Type B pancreatic cell (in vitro differentiated cells): ENCODE measurements at regions not wholly inside any gene's neighbourhood (a gene's known extent, or its start where the extent isn't known, plus 50 kb on each side); places are given as distances from the start of the nearest gene placed in this dataset.
A peak's percentile ranks its signal among the peaks of the same experiment; 100 is the strongest.

Source experiments
- DNase-seq: peaks from one replicate; pipeline ENCODE4 v3.0.0; 2021; ENCODE audit warnings: mixed read lengths; ENCODE audit not compliant: unreplicated experiment; ENCODE audit errors: extremely low spot score
- H3K27ac Mint-ChIP-seq: 2 replicates; pipeline ENCODE4 v1.8.0; 2021; ENCODE audit warnings: mild to moderate bottlenecking, mixed read lengths
- H3K27me3 Mint-ChIP-seq: 2 replicates; pipeline ENCODE4 v1.8.0; 2021; ENCODE audit warnings: mixed read lengths
- H3K36me3 Mint-ChIP-seq: 2 replicates; pipeline ENCODE4 v1.8.0; 2021; ENCODE audit warnings: mixed read lengths
- H3K4me1 Mint-ChIP-seq: one replicate; pipeline ENCODE4 v1.8.0; 2021; ENCODE audit warnings: mixed read lengths; ENCODE audit not compliant: unreplicated experiment
- H3K4me3 Mint-ChIP-seq: 2 replicates; pipeline ENCODE4 v1.8.0; 2021; ENCODE audit warnings: mild to moderate bottlenecking, mixed read lengths
- H3K9me3 Mint-ChIP-seq: 2 replicates; pipeline ENCODE4 v1.8.0; 2021; ENCODE audit warnings: mixed read lengths
- CTCF ChIP-seq: fragments of 200-600 bp; sonication (generic); conservative IDR thresholded peaks from 2 replicates; pipeline ENCODE4 v1.5.0; 2021; ENCODE audit warnings: antibody characterized with exemption, mild to moderate bottlenecking

GRCh38 chr9:85427772-85428171, 314.0 kb downstream of the AGTPBP1 start:
- Mint-ChIP-seq H3K4me1 (peaks cover 43% of the 10 kb centered on the region), H3K4me3 (no peak overlapping the region)

GRCh38 chr9:85425153-85425611, 316.6 kb downstream of the AGTPBP1 start:
- Mint-ChIP-seq H3K27me3 (peaks cover 6% of the 10 kb centered on the region), H3K36me3 (peaks cover 4% of the 10 kb centered on the region), H3K4me1 (peaks cover 52% of the 10 kb centered on the region), H3K9me3 (no peaks in the 10 kb centered on the region), H3K4me3 (no peak overlapping the region), H3K27ac (no peak overlapping the region)
- peak; percentile 80 for DNase-seq
- peak; percentile 86 for TF ChIP-seq CTCF

More at GRCh38 chr9:85427772-85428171, 314.0 kb downstream of the AGTPBP1 start:
- Mint-ChIP-seq H3K27ac (no peak overlapping the region), H3K9me3 (peaks cover 4% of the 10 kb centered on the region), H3K36me3 (peaks cover 4% of the 10 kb centered on the region), H3K27me3 (peaks cover 6% of the 10 kb centered on the region)
- no peak for DNase-seq
- no peak for TF ChIP-seq CTCF

GRCh38 chr9:85423422-85423821, 318.3 kb downstream of the AGTPBP1 start:
- no peak for DNase-seq
- Mint-ChIP-seq H3K4me1 (peaks cover 45% of the 10 kb centered on the region), H3K36me3 (peaks cover 4% of the 10 kb centered on the region), H3K9me3 (no peaks in the 10 kb centered on the region), H3K4me3 (no peak overlapping the region), H3K27ac (no peak overlapping the region), H3K27me3 (peaks cover 3% of the 10 kb centered on the region)
- TF ChIP-seq CTCF: no peak

- Mint-ChIP-seq H3K27me3 (peaks cover 3% of the 10 kb centered on the region), H3K4me3 (no peak overlapping the region), H3K27ac (no peak overlapping the region)
Measured at GRCh38 chr9:85421641-85422040, 320.1 kb downstream of the AGTPBP1 start.

GRCh38 chr9:85420750-85421149, 321.0 kb downstream of the AGTPBP1 start:
- Mint-ChIP-seq H3K27me3 (peaks cover 3% of the 10 kb centered on the region), H3K36me3 (no peaks in the 10 kb centered on the region), H3K27ac (peak overlapping the region; percentile 5), H3K4me3 (no peak overlapping the region), H3K9me3 (no peaks in the 10 kb centered on the region), H3K4me1 (peaks cover 24% of the 10 kb centered on the region)
- DNase-seq: no peak
- TF ChIP-seq CTCF: no peak

More at GRCh38 chr9:85421641-85422040, 320.1 kb downstream of the AGTPBP1 start:
- Mint-ChIP-seq H3K9me3 (no peaks in the 10 kb centered on the region), H3K4me1 (peaks cover 29% of the 10 kb centered on the region), H3K36me3 (no peaks in the 10 kb centered on the region)
- no peak for DNase-seq
- no peak for TF ChIP-seq CTCF

GRCh38 chr9:85417674-85418073, 324.1 kb downstream of the AGTPBP1 start:
- TF ChIP-seq CTCF: no peak
- no peak for DNase-seq
- H3K4me3 Mint-ChIP-seq: no peak overlapping the region
- H3K27ac Mint-ChIP-seq: no peak overlapping the region
- peaks cover 33% of the 10 kb centered on the region for H3K4me1 Mint-ChIP-seq
- no peaks in the 10 kb centered on the region for H3K9me3 Mint-ChIP-seq
- no peaks in the 10 kb centered on the region for H3K27me3 Mint-ChIP-seq
- no peaks in the 10 kb centered on the region for H3K36me3 Mint-ChIP-seq
